Right ventricle myocardium superior (tissue), 1 donor: ENCODE measurements at regions not wholly inside any gene's neighbourhood (a gene's known extent, or its start where the extent isn't known, plus 50 kb on each side); places are given as distances from the start of the nearest gene placed in this dataset.

Experiments
- ATAC-seq: fragments of 200-7000 bp; cut with Tn5 transposase; one replicate; pipeline ENCODE4 v1.9.1; 2020; ENCODE audit warnings: mild to moderate bottlenecking; ENCODE audit not compliant: poor library complexity
- DNase-seq: peaks from one replicate; pipeline ENCODE4 v3.0.0-alpha.2; 2020
- intact Hi-C: fragments of 100-400 bp; cut with DNase I; formaldehyde crosslinking; loops from one replicate; pipeline ENCODE4 v1.11.2; 2022
- donor health status: DM: no; HTN: yes; CAD: no; lungs with severe emphysema.

DNA sequence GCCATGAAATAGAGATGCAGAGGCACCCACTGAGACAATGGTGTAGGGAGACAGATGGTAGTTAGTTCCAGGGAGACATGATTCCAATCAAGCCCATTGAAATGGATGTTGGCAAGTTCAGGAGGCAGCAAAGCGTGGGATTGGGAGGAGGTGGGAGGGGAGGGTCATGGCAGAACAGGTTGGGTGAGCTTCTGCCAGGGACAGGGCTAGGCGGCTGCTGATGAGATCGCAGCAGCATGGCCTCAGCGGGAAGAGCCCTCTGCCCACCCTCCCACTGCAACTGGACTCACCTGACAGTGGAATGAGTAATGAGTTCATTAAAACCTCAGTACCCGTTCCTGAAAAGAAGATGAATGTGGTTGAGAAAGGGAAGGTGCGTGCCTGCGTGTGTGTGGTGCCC lies 418.2 kb downstream of the CDK5RAP2 start:
- ATAC-seq, result no peak
- DNase-seq, result no peak
- intact Hi-C loops, result no loop called here

DNA sequence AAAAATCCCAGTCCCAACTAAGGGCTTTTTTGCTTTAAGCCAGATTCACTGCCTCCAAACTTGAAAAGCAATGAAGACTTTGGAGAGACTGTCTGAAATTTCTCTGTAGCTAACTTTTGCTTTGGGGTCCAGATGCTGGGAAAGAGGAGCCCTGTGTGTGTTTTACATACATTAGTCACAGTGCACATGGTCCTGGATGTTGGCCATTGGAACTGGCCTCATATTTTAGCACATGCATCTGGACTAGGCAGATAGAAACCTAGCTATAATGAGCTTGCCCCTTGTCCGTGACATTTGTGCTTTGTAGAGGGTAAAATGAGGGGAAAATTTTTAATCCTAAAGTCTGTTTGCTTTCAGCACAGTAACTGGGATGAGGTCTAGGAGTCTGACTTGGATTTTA lies 421.7 kb downstream of the CDK5RAP2 start:
- intact Hi-C loops, result no loop called here
- DNase-seq (no peak), ATAC-seq (no peak)

DNA sequence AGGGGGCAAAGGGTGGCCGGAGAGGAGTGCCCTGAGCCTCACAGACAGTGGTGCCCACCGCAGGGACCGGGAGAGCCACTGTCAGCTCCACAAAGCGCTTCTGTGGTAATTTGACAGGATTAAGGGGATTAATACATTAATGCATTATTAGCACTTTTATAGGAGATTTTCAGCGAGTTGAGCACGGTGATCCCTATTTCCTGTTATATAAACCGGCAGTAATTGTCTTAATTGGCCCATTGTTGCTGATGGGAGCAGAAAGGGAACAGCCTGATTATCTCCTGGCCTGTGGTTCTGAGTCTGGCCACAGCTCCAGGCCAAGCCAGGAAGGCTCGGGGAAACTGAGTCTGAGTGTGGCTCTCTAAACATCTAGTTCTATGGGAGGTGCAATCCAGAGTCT lies 423.6 kb downstream of the CDK5RAP2 start:
- intact Hi-C loops, result no loop called here

DNA sequence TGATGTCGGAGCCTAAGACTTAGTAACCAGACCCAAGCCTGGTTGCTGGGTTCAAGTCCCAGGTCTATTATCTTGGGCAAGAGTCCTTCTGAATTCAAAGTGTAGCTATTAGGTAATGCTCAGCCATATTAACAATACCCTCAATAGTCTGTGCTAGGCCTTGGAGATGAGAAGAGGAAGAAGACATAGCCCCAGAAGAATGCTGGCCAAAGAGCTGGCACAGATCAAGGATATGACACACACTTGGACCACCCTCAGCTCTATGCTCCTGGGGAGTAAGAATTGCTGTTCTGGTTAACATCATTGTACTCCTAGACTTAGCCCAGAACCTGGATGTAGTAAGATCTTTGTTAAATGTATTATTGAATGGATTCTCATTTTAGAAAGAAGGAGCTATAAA lies 426.7 kb downstream of the CDK5RAP2 start:
- intact Hi-C loops, result no loop called here
- DNase-seq (no peak), ATAC-seq (peak; percentile 59)

More for the DNA sequence above, 423.6 kb downstream of the CDK5RAP2 start:
- DNase-seq (no peak), ATAC-seq (no peak)

DNA sequence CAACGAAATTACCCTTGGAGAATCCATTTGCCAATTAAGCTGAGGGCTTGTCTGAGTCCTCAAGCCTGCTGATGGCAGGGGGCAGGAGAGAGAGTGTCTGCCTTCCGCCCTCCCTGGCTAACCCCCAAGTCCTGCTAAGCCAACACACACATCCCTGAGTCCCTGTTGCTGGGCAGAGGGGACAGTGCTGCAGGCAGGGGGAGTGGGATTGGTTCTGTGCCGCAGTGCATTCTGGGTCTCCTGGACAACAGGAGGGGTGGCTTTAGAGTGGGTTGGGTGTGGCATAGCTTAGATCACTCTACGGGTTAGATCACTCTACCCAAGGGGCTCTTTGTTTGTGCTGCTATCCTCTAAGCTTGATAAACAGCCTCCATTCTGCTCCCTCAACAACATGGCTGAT lies 427.7 kb downstream of the CDK5RAP2 start:
- peak; percentile 56 for DNase-seq
- ATAC-seq, result peak; percentile 72
- intact Hi-C loops, result no loop called here

DNA sequence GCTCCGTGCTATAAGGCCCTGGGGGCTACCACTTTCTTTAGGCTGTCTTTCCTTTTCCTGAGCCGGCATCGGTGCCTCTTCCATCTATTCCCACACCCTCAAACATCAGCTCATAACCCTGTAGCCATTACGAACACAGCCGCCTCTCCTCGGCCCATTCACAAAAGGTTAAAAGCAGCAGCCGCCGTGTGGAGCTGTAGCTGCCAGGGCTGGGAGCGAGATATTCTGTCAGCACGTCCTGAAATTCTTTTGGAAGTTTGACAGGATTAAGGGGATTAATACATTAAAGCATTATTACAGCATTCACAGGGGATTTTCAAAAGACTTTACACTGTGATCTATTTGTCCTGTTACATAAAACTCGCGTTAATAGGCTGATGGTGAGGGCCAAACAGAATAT lies 428.2 kb downstream of the CDK5RAP2 start:
- intact Hi-C loops, result no loop called here
- peak; percentile 41 for ATAC-seq
- DNase-seq, result no peak

DNA sequence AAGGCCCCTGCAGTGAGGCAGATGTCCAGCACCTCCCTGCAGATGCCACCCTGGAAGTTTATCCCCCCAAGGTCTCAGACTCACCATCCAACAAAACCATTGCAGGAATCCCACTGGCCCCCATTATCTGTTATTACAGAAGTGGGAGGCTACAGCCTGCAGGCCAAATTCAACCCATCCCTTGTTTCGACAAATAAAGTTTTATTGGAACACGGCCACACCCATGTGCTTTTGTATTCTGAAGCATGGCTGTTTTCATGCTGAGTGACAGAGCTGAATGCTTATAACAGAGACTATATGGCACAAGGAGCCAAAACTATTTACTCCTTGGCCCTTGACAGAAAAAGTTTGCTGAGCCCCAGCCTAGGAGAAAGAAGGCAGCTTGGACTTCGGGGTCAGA lies 428.8 kb downstream of the CDK5RAP2 start:
- ATAC-seq, result no peak
- intact Hi-C loops, result no loop called here
- no peak for DNase-seq

DNA sequence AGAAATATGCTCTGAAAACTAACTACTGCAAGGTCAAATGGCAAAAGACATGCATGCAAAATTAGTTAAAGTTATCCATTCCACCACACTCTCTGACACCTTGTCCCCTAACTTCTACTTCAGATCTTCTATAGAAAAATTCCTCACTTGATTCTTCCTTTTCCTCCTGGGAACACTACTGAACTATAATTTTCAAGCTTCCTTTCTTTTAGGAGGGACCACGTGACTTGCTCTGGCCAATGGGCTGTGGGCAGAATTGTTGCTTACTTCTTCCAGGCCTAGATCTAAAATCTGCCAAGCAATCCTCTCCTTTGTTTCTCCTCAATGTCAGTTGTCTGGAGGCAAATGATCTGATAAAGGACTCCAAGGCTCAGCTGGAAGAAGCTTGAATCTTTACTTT lies 441.0 kb downstream of the CDK5RAP2 start:
- intact Hi-C loops, result no loop called here

DNA sequence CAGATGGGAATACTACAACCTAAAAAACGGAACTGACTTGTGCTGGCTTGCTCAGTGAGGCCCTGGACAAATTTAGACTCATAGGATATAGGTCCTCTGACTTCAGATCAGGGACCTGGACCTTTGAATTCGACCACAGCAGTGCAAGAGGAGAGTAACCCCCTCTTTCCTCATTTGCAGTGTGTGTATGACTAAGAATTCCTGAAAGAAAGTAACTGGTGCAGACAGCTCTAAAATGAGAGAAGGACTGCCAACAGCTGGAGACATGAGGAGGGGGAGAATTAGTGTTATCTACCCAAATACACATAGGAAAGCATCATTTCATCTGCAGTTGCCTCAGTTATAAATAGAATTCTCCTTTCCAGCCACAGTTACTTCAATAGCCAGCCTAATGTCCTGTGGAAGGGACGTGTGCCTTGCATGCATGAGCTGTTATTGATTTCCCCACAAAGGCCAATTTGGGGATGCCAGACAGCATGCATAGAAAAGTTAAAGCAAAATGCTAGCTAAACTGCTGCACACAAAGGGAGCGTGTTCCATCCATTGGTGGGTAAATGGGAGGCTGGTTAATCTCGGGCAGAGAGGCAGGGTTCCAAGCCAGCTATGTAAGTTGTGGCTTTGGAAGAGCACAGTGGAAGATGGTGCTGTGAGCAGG lies 442.7 kb downstream of the CDK5RAP2 start:
- ATAC-seq, result no peak
- intact Hi-C loops, result no loop called here

More for the DNA sequence above, 441.0 kb downstream of the CDK5RAP2 start:
- ATAC-seq (no peak), DNase-seq (no peak)

DNA sequence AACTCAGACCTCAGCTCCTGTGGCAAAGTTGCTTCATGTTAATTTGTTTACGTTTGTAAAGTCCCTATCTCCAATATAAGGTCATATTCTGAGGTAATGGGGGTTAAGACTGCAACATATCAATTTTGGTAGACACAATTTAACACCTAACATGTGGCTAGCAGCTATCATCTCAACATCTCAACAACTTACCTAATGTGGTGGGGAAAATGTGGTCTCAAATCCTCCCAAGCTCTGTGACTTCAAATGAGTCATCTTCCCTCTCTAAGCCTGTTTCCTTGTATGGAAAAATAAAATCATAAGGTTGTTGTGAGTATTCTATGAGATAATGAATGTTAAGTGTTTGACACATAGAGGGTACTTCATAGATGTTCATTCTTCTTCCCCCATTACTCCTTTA lies 443.3 kb downstream of the CDK5RAP2 start:
- ATAC-seq (no peak), DNase-seq (no peak)
- intact Hi-C loops, result no loop called here

More for the DNA sequence above, 442.7 kb downstream of the CDK5RAP2 start:
- no peak for DNase-seq

DNA sequence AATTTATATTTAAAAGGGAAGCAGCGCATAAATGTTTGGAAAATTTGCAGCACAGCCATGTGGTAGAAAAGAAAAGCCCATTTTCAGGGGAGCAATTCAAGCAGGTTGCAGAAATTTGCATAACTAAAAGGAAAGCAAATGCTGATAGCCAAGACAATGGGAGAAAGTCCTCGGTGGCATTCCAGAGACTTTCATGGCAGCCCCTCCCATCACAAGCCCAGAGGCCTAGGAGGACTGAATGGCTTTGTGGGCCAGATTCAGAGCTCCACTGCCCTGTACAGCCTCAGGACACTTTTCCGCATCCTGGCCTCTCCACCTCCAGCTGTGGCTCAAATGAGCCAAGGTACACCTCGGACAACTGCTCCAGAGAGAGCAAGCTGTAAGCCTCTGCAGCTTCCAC lies 462.9 kb downstream of the CDK5RAP2 start:
- intact Hi-C loops, result no loop called here
- no peak for ATAC-seq
- DNase-seq, result no peak

DNA sequence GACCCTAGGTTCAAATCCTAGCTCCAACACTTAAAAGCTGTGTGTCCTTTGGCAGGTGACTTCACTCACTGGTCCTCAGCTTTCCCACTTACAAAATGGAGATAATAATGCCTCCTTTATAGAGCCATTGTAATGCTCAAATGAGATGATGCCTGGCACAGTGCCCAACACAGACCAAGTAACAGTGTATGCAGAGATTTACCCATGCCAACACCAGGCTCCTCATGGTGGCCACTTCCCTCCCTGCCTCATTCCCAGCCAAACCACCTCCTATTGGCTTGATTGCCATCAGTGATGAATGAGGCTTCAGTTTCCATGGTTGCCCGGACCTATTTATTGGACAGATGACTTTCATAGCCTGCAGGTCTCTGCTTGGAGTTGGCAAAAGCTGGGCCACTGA lies 469.4 kb downstream of the CDK5RAP2 start:
- DNase-seq, result no peak
- no peak for ATAC-seq
- intact Hi-C loops, result no loop called here

DNA sequence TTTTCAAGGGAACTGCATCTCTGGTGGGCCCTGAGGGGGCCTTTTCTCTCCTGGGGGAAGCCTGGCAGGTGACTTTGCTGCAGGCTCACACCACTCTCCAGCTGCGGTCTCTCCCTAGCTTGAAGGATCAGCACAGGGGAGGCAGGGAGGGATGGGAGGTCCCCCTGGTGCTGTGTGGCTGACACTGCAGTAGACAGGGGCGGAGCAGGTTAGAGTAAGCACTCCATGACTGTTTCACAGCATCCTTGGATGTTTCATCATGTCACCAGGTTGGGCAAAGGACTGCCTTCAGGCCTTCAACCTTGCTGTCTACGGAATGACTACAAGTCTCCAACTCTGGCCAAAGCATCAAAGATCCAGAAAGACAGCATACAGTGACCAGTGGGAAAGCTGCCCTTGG lies 470.7 kb downstream of the CDK5RAP2 start:
- DNase-seq (no peak), ATAC-seq (no peak)
- intact Hi-C loops, result no loop called here

DNA sequence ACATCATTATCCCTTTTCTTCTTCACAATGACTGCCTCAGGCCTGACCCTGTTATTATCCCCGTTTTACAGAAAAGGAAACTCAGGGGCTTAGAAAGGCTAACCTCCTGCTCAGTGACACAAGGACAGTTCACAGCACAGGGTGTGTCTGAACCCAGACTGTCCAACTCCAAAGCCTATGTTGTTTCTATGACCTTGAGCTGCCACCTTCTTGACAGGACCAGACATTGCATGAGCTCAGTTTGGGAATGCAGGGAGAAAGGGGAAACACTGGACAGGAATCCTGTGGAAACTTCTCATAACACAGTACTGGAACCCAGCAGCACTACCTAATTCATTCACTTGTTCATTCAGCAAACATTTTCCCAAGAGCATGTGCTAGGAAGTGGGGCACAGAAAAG lies 472.8 kb downstream of the CDK5RAP2 start:
- intact Hi-C loops, result no loop called here
- no peak for ATAC-seq
- no peak for DNase-seq

DNA sequence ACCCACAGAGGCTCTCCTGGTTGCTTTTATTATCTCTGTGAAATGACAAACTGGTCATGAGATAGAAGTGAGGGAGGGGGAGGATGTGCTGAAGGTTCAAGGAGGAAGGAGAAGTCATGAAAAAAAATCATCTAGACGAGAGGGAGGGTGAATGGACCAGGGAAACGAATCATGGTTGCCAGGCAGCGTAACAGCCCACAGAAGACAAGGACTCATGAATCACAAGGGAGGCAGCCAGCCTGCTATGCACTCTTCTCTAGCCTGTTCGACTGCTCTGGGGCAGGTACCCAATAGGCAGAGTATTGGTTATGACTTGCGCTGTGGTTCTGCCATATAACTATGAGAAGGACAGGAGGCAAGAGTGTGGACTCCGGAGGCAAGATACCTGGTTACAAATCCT lies 475.2 kb downstream of the CDK5RAP2 start:
- DNase-seq, result no peak
- intact Hi-C loops, result no loop called here
- ATAC-seq, result no peak

DNA sequence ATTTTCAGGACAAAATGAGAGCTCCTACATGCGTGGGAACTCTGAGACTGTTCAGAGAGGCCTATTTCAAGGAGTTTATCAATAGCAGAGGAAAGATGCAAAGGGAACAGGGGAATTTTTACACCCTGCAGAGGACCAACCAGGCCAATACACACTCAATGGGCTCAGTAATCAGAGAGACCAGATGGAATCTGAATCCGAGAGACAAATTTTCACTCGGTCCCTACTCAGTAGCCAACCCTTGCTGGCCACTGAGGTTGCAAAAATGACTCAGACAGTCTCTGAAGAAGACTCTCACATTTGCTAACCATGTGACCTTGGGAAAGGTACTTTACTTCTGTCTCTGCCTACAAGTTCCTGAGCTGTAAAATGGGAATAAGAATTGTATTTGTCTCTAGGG lies 479.4 kb downstream of the CDK5RAP2 start:
- intact Hi-C loops, result no loop called here
- DNase-seq (no peak), ATAC-seq (no peak)

DNA sequence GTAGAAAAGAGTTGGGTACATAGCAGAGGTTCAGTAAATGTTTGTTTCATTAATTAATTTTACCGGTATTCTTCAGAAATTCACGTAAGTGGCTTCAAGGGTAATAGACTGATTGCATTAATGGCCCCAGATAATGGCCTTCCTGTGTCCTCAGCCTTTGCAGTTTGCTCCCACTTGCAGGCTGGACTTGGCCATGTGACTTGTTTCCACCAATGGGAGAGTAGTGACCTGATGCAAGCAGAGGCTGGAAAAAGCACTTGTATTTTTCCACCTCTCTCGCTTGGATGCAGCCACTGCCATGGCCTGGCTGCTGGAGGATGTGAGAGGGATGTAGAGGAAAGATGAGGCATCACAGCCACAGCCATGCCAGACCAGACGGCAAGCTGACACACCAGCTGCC lies 480.9 kb downstream of the CDK5RAP2 start:
- ATAC-seq, result no peak
- intact Hi-C loops, result no loop called here
- DNase-seq, result no peak

DNA sequence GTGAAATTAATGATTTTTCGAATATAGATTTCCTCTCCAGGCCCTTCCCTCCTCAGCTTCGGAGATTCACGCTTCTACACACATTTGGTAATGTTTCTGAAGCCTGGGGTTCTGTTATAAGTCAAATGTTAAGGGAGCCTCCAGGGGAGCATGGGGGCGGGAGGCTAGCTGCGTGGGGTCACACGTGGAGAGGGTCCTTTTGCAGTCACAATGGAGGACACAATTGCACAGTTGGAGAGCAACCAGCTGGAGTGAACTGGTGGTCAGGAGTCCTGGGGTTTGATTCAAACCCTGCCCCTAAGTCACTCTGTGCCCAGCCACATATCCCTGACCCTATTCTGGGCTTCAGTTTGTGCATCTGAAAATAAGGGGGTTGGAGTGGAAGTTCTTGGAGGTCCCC lies 481.4 kb downstream of the CDK5RAP2 start:
- intact Hi-C loops, result no loop called here
- DNase-seq, result no peak
- no peak for ATAC-seq

DNA sequence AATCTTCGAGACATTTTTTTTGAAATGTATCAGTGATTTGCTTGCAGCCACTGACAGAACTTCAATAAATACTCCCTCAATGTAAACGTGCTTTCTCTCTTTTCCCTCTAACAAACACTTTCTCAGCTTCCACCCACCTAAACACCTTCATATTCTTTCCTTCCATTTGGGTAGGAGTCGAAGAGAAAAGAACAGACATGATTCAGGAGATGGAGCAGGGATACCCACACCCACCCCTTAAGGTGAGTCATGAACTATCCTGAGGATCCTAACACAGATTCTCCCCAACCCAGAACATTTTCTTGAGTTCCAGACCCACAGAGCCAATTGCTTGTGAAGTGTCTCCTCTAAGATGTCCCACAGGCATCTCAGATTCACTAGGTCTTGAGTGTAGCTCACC lies 488.8 kb downstream of the CDK5RAP2 start:
- no peak for ATAC-seq
- intact Hi-C loops, result no loop called here

DNA sequence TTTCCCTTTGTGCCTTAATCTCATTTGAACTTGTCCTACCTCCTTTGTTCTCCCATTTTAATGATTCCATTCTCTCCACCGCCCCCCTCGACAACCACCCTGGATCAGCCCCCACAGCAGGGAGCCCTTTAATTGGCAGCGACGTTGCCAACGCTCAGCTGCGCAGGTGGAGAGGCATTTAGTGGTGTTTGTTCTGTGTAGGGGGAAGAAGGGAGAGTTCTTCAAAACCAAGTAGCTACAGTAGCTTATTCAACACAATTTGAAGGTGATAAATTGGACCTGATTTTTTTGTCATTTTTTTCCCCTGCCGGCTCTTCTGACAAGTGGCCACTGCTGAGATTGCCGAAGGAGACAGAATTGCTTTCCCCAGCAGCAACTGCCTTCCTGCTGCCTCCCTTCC lies 499.1 kb downstream of the CDK5RAP2 start:
- ATAC-seq (no peak), DNase-seq (no peak)
- intact Hi-C loops, result no loop called here

More for the DNA sequence above, 488.8 kb downstream of the CDK5RAP2 start:
- no peak for DNase-seq

DNA sequence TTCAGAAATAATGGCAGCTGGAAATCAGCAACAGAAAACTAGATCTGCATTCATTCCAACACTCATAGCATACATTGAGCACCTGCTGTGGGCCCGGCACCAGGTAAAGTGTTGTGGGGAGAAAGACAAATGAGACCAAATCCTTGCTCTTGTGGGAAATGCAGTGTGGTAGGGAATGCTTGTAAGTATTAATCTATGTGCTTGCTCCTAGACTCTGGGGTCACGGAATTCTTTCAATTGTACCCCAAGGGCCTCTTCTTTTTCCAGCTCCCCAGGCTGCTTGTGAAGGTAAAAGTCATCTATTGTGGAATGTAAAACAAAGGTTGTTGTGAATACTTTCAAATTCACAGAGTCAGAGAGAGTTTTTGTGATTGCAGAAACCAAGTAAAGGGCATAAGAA lies 501.9 kb downstream of the CDK5RAP2 start:
- DNase-seq (no peak), ATAC-seq (no peak)
- intact Hi-C loops, result no loop called here
